CD14-positive monocyte (primary cell): ENCODE measurements at regions not wholly inside any gene's neighbourhood (a gene's known extent, or its start where the extent isn't known, plus 50 kb on each side); places are given as distances from the start of the nearest gene placed in this dataset.

Source experiments
- DNase-seq, 3 donors: peaks; one replicate each; pipeline ENCODE4 v3.0.0-alpha.2; 2011 to 2022
- H2AFZ ChIP-seq: 2 replicates; pipeline ENCODE4 v1.6.0; 2012; ENCODE audit warnings: mild to moderate bottlenecking, low read depth, low read length, inconsistent platforms; ENCODE audit not compliant: insufficient read depth, poor library complexity, severe bottlenecking
- H3K27ac ChIP-seq, 2 donors: 1 replicate in 1 of 2; 2 replicates in 1 of 2; pipeline ENCODE4 v1.5.1; 2012 to 2013; ENCODE audit warnings: low read length in 2 of 2, control low read depth in 1 of 2, inconsistent platforms in 1 of 2, low read depth in 1 of 2, mild to moderate bottlenecking in 1 of 2
- H3K27me3 ChIP-seq, 2 donors: one replicate each; pipeline versions ENCODE4 v1.6.0 to v1.6.1; 2011 to 2013; ENCODE audit warnings: low read length in 2 of 2; ENCODE audit not compliant: control insufficient read depth in 2 of 2, insufficient read depth in 2 of 2
- H3K36me3 ChIP-seq, 2 donors: replicated peaks in 1 of 2; 1 replicate in 1 of 2; 2 replicates in 1 of 2; pipeline versions ENCODE4 v1.5.1 to v1.6.1; 2012 to 2013; ENCODE audit warnings: low read length in 2 of 2, control low read depth in 1 of 2, inconsistent platforms in 1 of 2, mild to moderate bottlenecking in 1 of 2; ENCODE audit not compliant: insufficient read depth in 2 of 2, control insufficient read depth in 1 of 2
- H3K4me1 ChIP-seq, 2 donors: 1 replicate in 1 of 2; 2 replicates in 1 of 2; pipeline versions ENCODE4 v1.5.1 to v1.6.1; 2012 to 2013; ENCODE audit warnings: low read length in 2 of 2, control low read depth in 1 of 2, inconsistent platforms in 1 of 2, mild to moderate bottlenecking in 1 of 2, moderate library complexity in 1 of 2; ENCODE audit not compliant: insufficient read depth in 2 of 2, control insufficient read depth in 1 of 2
- H3K4me2 ChIP-seq: replicated peaks from 2 replicates; pipeline ENCODE3; 2012; ENCODE audit warnings: low read length, moderate library complexity, mild to moderate bottlenecking; ENCODE audit not compliant: poor library complexity, severe bottlenecking; ENCODE audit errors: extremely low read depth
- H3K4me3 ChIP-seq, 3 experiments: fragments of 200-600 bp in 1 of 3; sonication (generic) in 1 of 3; replicated peaks in 1 of 3; 1 replicate in 2 of 3; 2 replicates in 1 of 3; pipeline ENCODE4 v1.5.1; 2011 to 2013; ENCODE audit warnings: low read length in 3 of 3, mild to moderate bottlenecking in 3 of 3, control low read depth in 2 of 3, low read depth in 2 of 3, inconsistent platforms in 1 of 3, moderate library complexity in 1 of 3
- H3K79me2 ChIP-seq: 2 replicates; pipeline ENCODE4 v1.6.0; 2012; ENCODE audit warnings: mild to moderate bottlenecking, control low read depth, inconsistent platforms, low read length, moderate library complexity; ENCODE audit not compliant: insufficient read depth
- H3K9ac ChIP-seq: 2 replicates; pipeline ENCODE4 v1.6.0; 2017; ENCODE audit warnings: low read length, mild to moderate bottlenecking; ENCODE audit not compliant: insufficient read depth, poor library complexity, severe bottlenecking
- H3K9me3 ChIP-seq, 2 donors: replicated peaks in 1 of 2; 1 replicate in 1 of 2; 2 replicates in 1 of 2; pipeline versions ENCODE4 v1.5.1 to v1.6.1; 2012 to 2013; ENCODE audit warnings: low read length in 2 of 2, control low read depth in 1 of 2; ENCODE audit not compliant: control insufficient read depth in 1 of 2, insufficient read depth in 1 of 2
- H4K20me1 ChIP-seq: 2 replicates; pipeline ENCODE4 v1.6.0; 2012; ENCODE audit warnings: mild to moderate bottlenecking, low read length, control low read depth, moderate library complexity; ENCODE audit not compliant: insufficient read depth
- H3K27ac Mint-ChIP-seq, 7 donors: one replicate each; pipeline ENCODE4 v1.8.0; 2020; ENCODE audit warnings: mild to moderate bottlenecking in 7 of 7, mixed read lengths in 7 of 7, moderate library complexity in 6 of 7, inconsistent platforms in 2 of 7
- H3K27me3 Mint-ChIP-seq, 3 donors: one replicate each; pipeline ENCODE4 v1.8.0; 2021 to 2022; ENCODE audit warnings: low read depth in 3 of 3, mild to moderate bottlenecking in 3 of 3, mixed read lengths in 3 of 3, moderate library complexity in 3 of 3, inconsistent platforms in 1 of 3
- H3K36me3 Mint-ChIP-seq, 2 donors: one replicate each; pipeline ENCODE4 v1.8.0; 2020; ENCODE audit warnings: mixed read lengths in 2 of 2, inconsistent platforms in 1 of 2, mild to moderate bottlenecking in 1 of 2
- H3K4me1 Mint-ChIP-seq: one replicate; pipeline ENCODE4 v1.8.0; 2020; ENCODE audit warnings: mild to moderate bottlenecking, mixed read lengths
- H3K4me3 Mint-ChIP-seq, 2 donors: one replicate each; pipeline ENCODE4 v1.8.0; 2020; ENCODE audit warnings: mild to moderate bottlenecking in 2 of 2, mixed read lengths in 2 of 2, moderate library complexity in 1 of 2
- H3K9me3 Mint-ChIP-seq, 7 donors: one replicate each; pipeline ENCODE4 v1.8.0; 2020 to 2022; ENCODE audit warnings: mixed read lengths in 7 of 7, mild to moderate bottlenecking in 6 of 7, moderate library complexity in 6 of 7, inconsistent platforms in 2 of 7
- CTCF ChIP-seq: fragments of 200-600 bp; IDR thresholded peaks from one replicate; pipeline ENCODE4 v1.8.0; 2022; ENCODE audit warnings: antibody characterized with exemption, mild to moderate bottlenecking
- WGBS: methylation state at CpG from one replicate; pipeline ENCODE4 v1.1.5; 2013; ENCODE audit warnings: missing lambda C conversion rate; ENCODE audit not compliant: insufficient coverage; 5-methylcytosine and 5-hydroxymethylcytosine counted together
- intact Hi-C, 2 donors: fragments of 100-400 bp; cut with micrococcal nuclease; formaldehyde crosslinking; loops; one replicate each; pipeline versions ENCODE4 v1.15.0 to v1.15.1; 2023

- H3K27ac Mint-ChIP-seq: no peak overlapping the region
- intact Hi-C loops: no loop called here
- no CpG with 5 or more reads among the region's 1 CpG for WGBS
These were observed 933.6 kb upstream of the ROBO1 start for GRCh38 chr3:80701349-80701748.

GRCh38 chr3:80697291-80697690 lies 929.5 kb upstream of the ROBO1 start:
- intact Hi-C loops: no loop called here
- Histone ChIP-seq H3K9ac (no peak overlapping the region), H3K36me3 (no peaks in the 10 kb centered on the region), H3K79me2 (no peaks in the 10 kb centered on the region), H2AFZ (no peak overlapping the region), H3K27me3 (no peaks in the 10 kb centered on the region), H3K4me1 (no peaks in the 10 kb centered on the region), H3K9me3 (no peaks in the 10 kb centered on the region), H3K4me3 (no peak overlapping the region), H4K20me1 (no peaks in the 10 kb centered on the region), H3K27ac (no peak overlapping the region), H3K4me2 (no peak overlapping the region)
- no peak for TF ChIP-seq CTCF
- peaks cover 0 to 2% (median 0%) of the 10 kb centered on the region in 7 donors for H3K9me3 Mint-ChIP-seq
- H3K36me3 Mint-ChIP-seq: no peaks in the 10 kb centered on the region
- no peaks in the 10 kb centered on the region for H3K27me3 Mint-ChIP-seq
- DNase-seq: no peak
- no peak overlapping the region for H3K27ac Mint-ChIP-seq
- WGBS: no CpG with 5 or more reads among the region's 2 CpGs
- H3K4me1 Mint-ChIP-seq: no peaks in the 10 kb centered on the region
- H3K4me3 Mint-ChIP-seq: no peak overlapping the region

More at GRCh38 chr3:80701349-80701748, 933.6 kb upstream of the ROBO1 start:
- Mint-ChIP-seq H3K36me3 (no peaks in the 10 kb centered on the region), H3K4me3 (no peak overlapping the region), H3K27me3 (peaks cover 0 to 1% (median 0%) of the 10 kb centered on the region in 3 donors), H3K9me3 (peaks cover 5 to 17% (median 8%) of the 10 kb centered on the region in 7 donors), H3K4me1 (no peaks in the 10 kb centered on the region)
- no peak for DNase-seq
- H3K4me1 ChIP-seq: no peaks in the 10 kb centered on the region
- H2AFZ ChIP-seq: no peak overlapping the region
- no peaks in the 10 kb centered on the region for H3K79me2 ChIP-seq
- H3K4me3 ChIP-seq: no peak overlapping the region
- no peak overlapping the region for H3K4me2 ChIP-seq
- no peak for TF ChIP-seq CTCF
- no peaks in the 10 kb centered on the region for H3K27me3 ChIP-seq
- no peak overlapping the region for H3K27ac ChIP-seq
- H3K36me3 ChIP-seq: no peaks in the 10 kb centered on the region
- no peak overlapping the region for H3K9ac ChIP-seq
- H4K20me1 ChIP-seq: no peaks in the 10 kb centered on the region
- H3K9me3 ChIP-seq: peaks cover 7 to 10% of the 10 kb centered on the region in 2 donors
